Upper lobe of left lung (tissue), 6 donors: ENCODE measurements at regions not wholly inside any gene's neighbourhood (a gene's known extent, or its start where the extent isn't known, plus 50 kb on each side); places are given as distances from the start of the nearest gene placed in this dataset.

Experiments used
- ATAC-seq, 2 donors: fragments of 200-7000 bp; cut with Tn5 transposase; one replicate each; pipeline ENCODE4 v1.9.1; 2022; ENCODE audit warnings: mild to moderate bottlenecking in 2 of 2, moderate library complexity in 2 of 2; ENCODE audit not compliant: low FRiP score in 2 of 2
- DNase-seq, 2 donors: peaks; one replicate each; pipeline ENCODE4 v3.0.0-alpha.2; 2019 to 2020
- H3K27ac ChIP-seq, 4 donors: fragments of 200-600 bp; sonication (generic); one replicate each; pipeline ENCODE4 v1.5.1; 2016 to 2019
- H3K27me3 ChIP-seq, 4 donors: fragments of 200-600 bp; sonication (generic); one replicate each; pipeline ENCODE4 v1.5.1; 2017 to 2019
- H3K36me3 ChIP-seq, 4 donors: fragments of 200-600 bp; sonication (generic); one replicate each; pipeline ENCODE4 v1.5.1; 2016 to 2019
- H3K4me1 ChIP-seq, 4 donors: fragments of 200-600 bp; sonication (generic); one replicate each; pipeline ENCODE4 v1.5.1; 2018 to 2019
- H3K4me3 ChIP-seq, 4 donors: fragments of 200-600 bp; sonication (generic); one replicate each; pipeline ENCODE4 v1.5.1; 2017 to 2019; ENCODE audit warnings: mild to moderate bottlenecking in 2 of 4, moderate library complexity in 1 of 4
- H3K9me3 ChIP-seq, 4 donors: fragments of 200-600 bp; sonication (generic); one replicate each; pipeline ENCODE4 v1.5.1; 2018 to 2019
- EP300 ChIP-seq, 4 donors: sonication (generic); formaldehyde crosslinking; IDR thresholded peaks; one replicate each; pipeline ENCODE4 v1.5.1; 2017; ENCODE audit warnings: antibody characterized with exemption in 4 of 4, control low read depth in 2 of 4
- POLR2A ChIP-seq, 4 donors: fragments of 450-650 bp; IDR thresholded peaks; one replicate each; pipeline ENCODE4 v1.5.1; 2016 to 2017; ENCODE audit warnings: antibody characterized with exemption in 4 of 4, mild to moderate bottlenecking in 2 of 4
- POLR2AphosphoS5 ChIP-seq, 2 donors: sonication (generic); formaldehyde crosslinking; IDR thresholded peaks; one replicate each; pipeline ENCODE4 v1.5.1; 2017; ENCODE audit warnings: antibody characterized with exemption in 2 of 2
- WGBS, 2 donors: methylation state at CpG; one replicate each; pipeline ENCODE4 v1.1.5; 2017 to 2018; 5-methylcytosine and 5-hydroxymethylcytosine counted together
- TF ChIP-seq, protein P1 (sequence below), 6 experiments: fragments of 450-650 bp in 4 of 6; fragments of 200-600 bp in 2 of 6; sonication (generic) in 2 of 6; IDR thresholded peaks; one replicate each; pipeline ENCODE4 v1.5.1; 2016 to 2019; ENCODE audit warnings: antibody characterized with exemption in 6 of 6
- donor health status: DM: no; HTN: no; CAD: no; lungs with moderate emphysema.
- donor health status: DM: no; HTN: yes; CAD: no; lungs with severe emphysema.

DNA sequence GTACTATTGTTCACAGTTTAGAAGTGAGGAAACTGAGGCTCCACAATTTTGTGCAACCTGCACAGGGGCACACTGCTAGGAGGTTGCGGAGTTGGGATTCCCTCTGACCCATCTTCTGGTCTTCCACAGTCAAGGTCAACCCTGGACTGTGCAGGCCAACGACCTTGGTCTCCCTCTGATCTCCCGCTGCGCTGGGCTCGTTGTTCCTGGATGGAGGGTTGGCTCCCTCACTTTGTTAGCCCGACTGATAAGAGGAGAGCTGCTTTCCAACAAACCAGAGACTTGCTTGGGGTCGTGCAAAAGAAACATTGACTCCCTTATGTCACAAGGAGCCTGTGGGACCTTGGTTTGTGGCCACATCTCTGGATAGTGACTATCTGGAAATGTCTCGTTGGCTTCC is 187.6 kb downstream of the MYCN start:
- H3K27ac ChIP-seq = no peak overlapping the region
- H3K27me3 ChIP-seq = no peaks in the 10 kb centered on the region
- ATAC-seq (no peak), DNase-seq (no peak)
- no peaks in the 10 kb centered on the region for H3K36me3 ChIP-seq
- TF ChIP-seq EP300 (IDR thresholded peaks at IDR 0.05) (no peak), POLR2AphosphoS5 (IDR thresholded peaks at IDR 0.05) (no peak), POLR2A (IDR thresholded peaks at IDR 0.05) (no peak)
- TF ChIP-seq, protein P1, sequence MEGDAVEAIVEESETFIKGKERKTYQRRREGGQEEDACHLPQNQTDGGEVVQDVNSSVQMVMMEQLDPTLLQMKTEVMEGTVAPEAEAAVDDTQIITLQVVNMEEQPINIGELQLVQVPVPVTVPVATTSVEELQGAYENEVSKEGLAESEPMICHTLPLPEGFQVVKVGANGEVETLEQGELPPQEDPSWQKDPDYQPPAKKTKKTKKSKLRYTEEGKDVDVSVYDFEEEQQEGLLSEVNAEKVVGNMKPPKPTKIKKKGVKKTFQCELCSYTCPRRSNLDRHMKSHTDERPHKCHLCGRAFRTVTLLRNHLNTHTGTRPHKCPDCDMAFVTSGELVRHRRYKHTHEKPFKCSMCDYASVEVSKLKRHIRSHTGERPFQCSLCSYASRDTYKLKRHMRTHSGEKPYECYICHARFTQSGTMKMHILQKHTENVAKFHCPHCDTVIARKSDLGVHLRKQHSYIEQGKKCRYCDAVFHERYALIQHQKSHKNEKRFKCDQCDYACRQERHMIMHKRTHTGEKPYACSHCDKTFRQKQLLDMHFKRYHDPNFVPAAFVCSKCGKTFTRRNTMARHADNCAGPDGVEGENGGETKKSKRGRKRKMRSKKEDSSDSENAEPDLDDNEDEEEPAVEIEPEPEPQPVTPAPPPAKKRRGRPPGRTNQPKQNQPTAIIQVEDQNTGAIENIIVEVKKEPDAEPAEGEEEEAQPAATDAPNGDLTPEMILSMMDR (IDR thresholded peaks at IDR 0.05) = no peak
- 73 to 75% methylated on average over 6 to 8 of the region's 8 CpGs for WGBS, 2 donors
- H3K4me1 ChIP-seq = no peaks in the 10 kb centered on the region
- no peaks in the 10 kb centered on the region for H3K9me3 ChIP-seq
- no peak overlapping the region for H3K4me3 ChIP-seq

DNA sequence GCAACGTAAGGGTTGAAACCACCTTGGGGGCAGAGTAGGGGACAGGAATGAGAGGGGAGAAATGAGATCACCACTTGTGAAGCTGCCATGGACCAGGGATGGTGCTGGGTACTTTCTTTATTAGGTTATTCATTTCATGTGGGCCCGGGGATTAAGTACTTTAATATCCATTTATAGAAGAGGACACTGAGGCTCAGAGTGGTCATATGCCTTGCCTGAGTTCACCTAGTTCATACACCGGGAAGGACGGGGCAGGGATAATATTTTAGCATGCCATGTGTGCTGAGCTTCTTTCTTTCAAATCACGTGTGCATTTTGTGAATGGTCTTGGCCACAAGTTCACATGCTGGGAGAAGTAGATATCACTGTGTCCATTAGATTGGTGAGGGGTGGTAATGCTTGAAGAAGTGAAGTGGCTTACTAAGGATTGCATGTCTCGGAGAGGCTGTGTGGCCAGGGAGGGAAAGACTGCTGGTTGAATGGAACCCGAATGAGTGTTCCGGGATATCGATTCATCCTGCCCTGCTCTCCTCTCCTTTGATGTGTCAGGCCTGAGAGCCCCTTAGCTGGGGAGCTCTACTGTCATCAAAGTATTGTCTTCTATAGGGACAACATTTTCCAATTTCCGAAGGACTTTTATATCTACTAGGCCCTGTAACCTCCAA is 187.1 kb downstream of the MYCN start:
- DNase-seq (no peak), ATAC-seq (no peak)
- no peaks in the 10 kb centered on the region for H3K9me3 ChIP-seq
- H3K36me3 ChIP-seq = no peaks in the 10 kb centered on the region
- no peak overlapping the region for H3K27ac ChIP-seq
- WGBS, 2 donors = 90 to 93% methylated on average over 10 of the region's 10 CpGs
- H3K27me3 ChIP-seq = no peaks in the 10 kb centered on the region
- H3K4me3 ChIP-seq = no peak overlapping the region
- H3K4me1 ChIP-seq = no peaks in the 10 kb centered on the region
- TF ChIP-seq, protein P1 (IDR thresholded peaks at IDR 0.05) = no peak
- TF ChIP-seq POLR2A (IDR thresholded peaks at IDR 0.05) (no peak), EP300 (IDR thresholded peaks at IDR 0.05) (no peak), POLR2AphosphoS5 (IDR thresholded peaks at IDR 0.05) (no peak)

DNA sequence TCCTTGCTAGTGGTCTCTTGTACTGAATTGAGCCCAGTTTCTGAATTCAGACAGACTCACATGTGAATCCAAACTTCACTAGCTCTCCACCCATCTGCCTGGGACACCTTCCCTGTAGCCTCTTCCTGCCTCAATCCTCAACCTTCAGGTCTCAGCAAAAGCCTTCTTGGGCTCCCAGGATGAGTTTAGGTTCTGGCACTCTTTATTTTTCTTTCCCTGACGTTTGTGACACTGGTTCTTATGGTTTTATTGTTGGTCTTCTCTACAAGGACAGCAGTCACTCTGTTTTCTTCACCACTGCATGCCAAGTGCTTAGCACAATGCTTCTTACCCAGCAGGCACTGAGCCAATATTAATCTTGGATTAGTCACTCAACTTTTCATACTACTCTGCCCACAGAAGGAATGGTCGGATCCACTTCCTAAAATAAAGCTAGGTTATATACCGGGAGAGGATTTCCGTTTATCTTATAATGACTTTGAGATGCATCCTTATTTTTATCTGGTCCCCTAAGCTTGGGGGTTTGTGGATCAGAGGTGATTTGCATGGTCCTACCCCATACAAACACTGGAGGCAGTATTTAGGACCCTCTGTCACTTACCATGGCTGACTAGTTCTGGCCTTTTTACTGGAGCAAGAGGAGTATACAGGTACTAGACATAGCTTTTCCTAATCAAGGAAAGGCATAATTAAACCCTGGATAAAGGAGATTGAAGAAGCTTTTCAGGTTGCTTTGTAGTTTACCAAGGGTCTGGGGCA is 186.3 kb downstream of the MYCN start:
- Histone ChIP-seq H3K4me1 (no peaks in the 10 kb centered on the region), H3K27me3 (no peaks in the 10 kb centered on the region), H3K9me3 (no peaks in the 10 kb centered on the region), H3K4me3 (no peak overlapping the region), H3K36me3 (no peaks in the 10 kb centered on the region), H3K27ac (no peak overlapping the region)
- 59 to 74% methylated on average over 4 of the region's 4 CpGs for WGBS, 2 donors
- DNase-seq = no peak
- no peak for ATAC-seq
- TF ChIP-seq POLR2A (IDR thresholded peaks at IDR 0.05) = no peak
- no peak for TF ChIP-seq POLR2AphosphoS5 (IDR thresholded peaks at IDR 0.05)
- TF ChIP-seq, protein P1 (IDR thresholded peaks at IDR 0.05) = no peak
- TF ChIP-seq EP300 (IDR thresholded peaks at IDR 0.05) = no peak

DNA sequence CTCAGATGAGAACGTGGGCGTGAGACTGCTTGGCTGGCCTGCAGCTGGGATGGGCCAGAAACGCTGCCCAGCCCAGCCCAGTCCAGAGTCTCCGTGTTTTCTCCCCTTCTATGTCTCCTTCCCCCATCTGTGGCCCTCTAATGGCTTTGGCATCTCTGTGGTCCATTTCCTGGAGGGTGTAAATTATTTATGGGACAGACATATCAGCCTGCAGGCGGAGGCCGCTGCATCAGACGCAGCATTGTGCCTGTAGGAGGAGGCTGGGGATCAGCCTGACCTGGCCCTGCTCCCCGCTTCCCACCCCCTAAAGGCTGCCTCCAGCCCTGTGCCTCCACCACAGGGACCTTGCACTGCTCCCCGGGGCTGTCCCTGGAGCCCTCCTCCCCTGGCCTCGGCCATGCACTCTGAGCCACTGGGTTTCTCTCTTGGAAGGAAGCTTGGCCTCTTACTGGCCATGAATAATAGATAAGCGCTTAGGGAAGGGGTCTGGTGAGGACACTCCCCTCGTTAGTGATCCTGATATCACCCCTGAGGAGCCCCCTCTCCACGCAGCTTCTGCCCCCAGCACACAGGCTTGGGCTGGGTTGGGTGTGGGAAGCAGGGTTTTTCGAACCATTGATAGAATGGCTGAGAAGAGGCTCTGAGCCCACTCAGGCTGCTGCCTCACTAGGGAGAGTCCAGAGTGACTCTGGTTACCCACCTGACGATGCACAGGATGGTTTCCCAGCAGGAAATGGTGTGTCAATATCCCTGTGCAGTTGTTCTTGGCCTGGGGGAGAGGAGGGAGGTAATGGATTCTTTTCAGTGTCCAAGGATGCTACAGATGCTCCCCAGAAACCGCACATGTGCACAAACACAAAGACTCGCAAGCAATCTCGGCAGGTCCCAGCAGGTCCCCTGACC is 185.5 kb downstream of the MYCN start:
- Histone ChIP-seq H3K27me3 (no peaks in the 10 kb centered on the region), H3K4me3 (no peak overlapping the region), H3K27ac (no peak overlapping the region), H3K9me3 (no peaks in the 10 kb centered on the region), H3K36me3 (no peaks in the 10 kb centered on the region), H3K4me1 (no peaks in the 10 kb centered on the region)
- 74 to 83% methylated on average over 16 to 18 of the region's 18 CpGs for WGBS, 2 donors
- DNase-seq (peak in 1 of 2 donors; percentile 34), ATAC-seq (no peak)
- TF ChIP-seq POLR2A (IDR thresholded peaks at IDR 0.05) = no peak
- TF ChIP-seq POLR2AphosphoS5 (IDR thresholded peaks at IDR 0.05) = no peak
- no peak for TF ChIP-seq EP300 (IDR thresholded peaks at IDR 0.05)
- TF ChIP-seq, protein P1 (IDR thresholded peaks at IDR 0.05) = no peak
